ENCODE measurements at regions not wholly inside any gene's neighbourhood (a gene's known extent, or its start where the extent isn't known, plus 50 kb on each side); places are given as distances from the start of the nearest gene placed in this dataset.

- TF ChIP-seq, protein P1, sequence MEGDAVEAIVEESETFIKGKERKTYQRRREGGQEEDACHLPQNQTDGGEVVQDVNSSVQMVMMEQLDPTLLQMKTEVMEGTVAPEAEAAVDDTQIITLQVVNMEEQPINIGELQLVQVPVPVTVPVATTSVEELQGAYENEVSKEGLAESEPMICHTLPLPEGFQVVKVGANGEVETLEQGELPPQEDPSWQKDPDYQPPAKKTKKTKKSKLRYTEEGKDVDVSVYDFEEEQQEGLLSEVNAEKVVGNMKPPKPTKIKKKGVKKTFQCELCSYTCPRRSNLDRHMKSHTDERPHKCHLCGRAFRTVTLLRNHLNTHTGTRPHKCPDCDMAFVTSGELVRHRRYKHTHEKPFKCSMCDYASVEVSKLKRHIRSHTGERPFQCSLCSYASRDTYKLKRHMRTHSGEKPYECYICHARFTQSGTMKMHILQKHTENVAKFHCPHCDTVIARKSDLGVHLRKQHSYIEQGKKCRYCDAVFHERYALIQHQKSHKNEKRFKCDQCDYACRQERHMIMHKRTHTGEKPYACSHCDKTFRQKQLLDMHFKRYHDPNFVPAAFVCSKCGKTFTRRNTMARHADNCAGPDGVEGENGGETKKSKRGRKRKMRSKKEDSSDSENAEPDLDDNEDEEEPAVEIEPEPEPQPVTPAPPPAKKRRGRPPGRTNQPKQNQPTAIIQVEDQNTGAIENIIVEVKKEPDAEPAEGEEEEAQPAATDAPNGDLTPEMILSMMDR (IDR thresholded peaks at IDR 0.05 in 2 of 3, conservative IDR thresholded peaks at IDR 0.05 in 1 of 3; ENCODE audit: control insufficient read depth in 2 of 3, extremely low read depth in 1 of 3, insufficient read depth in 1 of 3, low read depth in 3 of 3, low read length in 3 of 3): no peak
- TF ChIP-seq CEBPB (IDR thresholded peaks at IDR 0.05; ENCODE audit: borderline replicate concordance in 1 of 2, low read depth in 2 of 2, low read length in 2 of 2) (no peak), CHD1 (IDR thresholded peaks at IDR 0.05; ENCODE audit: low read depth, low read length) (no peak), YBX1 (IDR thresholded peaks at IDR 0.05) (no peak)
These were observed 289.0 kb downstream of the STIM2 start for GRCh38 chr4:27149541-27150212.

Measured in GM12878 (cell line).